Spleen (tissue), 11 donors: ENCODE measurements at regions not wholly inside any gene's neighbourhood (a gene's known extent, or its start where the extent isn't known, plus 50 kb on each side); places are given as distances from the start of the nearest gene placed in this dataset.

Experiments used
- DNase-seq: peaks from one replicate; pipeline ENCODE4 v3.0.0-alpha.2; 2020
- H3K27ac ChIP-seq, 8 donors: fragments of 200-600 bp; sonication (generic) in 7 of 8; 1 replicate in 4 of 8; 2 replicates in 4 of 8; pipeline versions ENCODE4 v1.5.0 to v1.8.0; 2016 to 2021; ENCODE audit warnings: inconsistent platforms in 4 of 8, mild to moderate bottlenecking in 4 of 8, moderate library complexity in 1 of 8
- H3K27me3 ChIP-seq, 7 donors: fragments of 200-600 bp; sonication (generic) in 6 of 7; replicated peaks in 1 of 7; 1 replicate in 4 of 7; 2 replicates in 3 of 7; pipeline versions ENCODE4 v1.5.0 to v1.8.0; 2016 to 2021; ENCODE audit warnings: inconsistent platforms in 3 of 7, mild to moderate bottlenecking in 1 of 7
- H3K36me3 ChIP-seq, 6 donors: fragments of 200-600 bp; sonication (generic) in 5 of 6; 1 replicate in 4 of 6; 2 replicates in 2 of 6; pipeline versions ENCODE4 v1.5.0 to v1.8.0; 2016 to 2021; ENCODE audit warnings: inconsistent platforms in 2 of 6
- H3K4me1 ChIP-seq, 6 donors: fragments of 200-600 bp; sonication (generic) in 5 of 6; 1 replicate in 3 of 6; 2 replicates in 3 of 6; pipeline versions ENCODE4 v1.5.0 to v1.8.0; 2016 to 2021; ENCODE audit warnings: inconsistent platforms in 3 of 6
- H3K4me3 ChIP-seq, 8 donors: fragments of 200-600 bp; sonication (generic) in 7 of 8; 1 replicate in 4 of 8; 2 replicates in 4 of 8; pipeline versions ENCODE4 v1.5.0 to v1.8.0; 2016 to 2021; ENCODE audit warnings: inconsistent platforms in 4 of 8, mild to moderate bottlenecking in 4 of 8, moderate library complexity in 2 of 8
- H3K9me3 ChIP-seq, 8 donors: fragments of 200-600 bp; sonication (generic) in 7 of 8; 1 replicate in 4 of 8; 2 replicates in 4 of 8; pipeline versions ENCODE4 v1.5.0 to v1.8.0; 2016 to 2021; ENCODE audit warnings: inconsistent platforms in 4 of 8
- POLR2A ChIP-seq, 3 donors: fragments of 450-650 bp; IDR thresholded peaks; one replicate each; pipeline ENCODE4 v1.5.1; 2017; ENCODE audit warnings: antibody characterized with exemption in 3 of 3, mild to moderate bottlenecking in 1 of 3
- POLR2AphosphoS5 ChIP-seq, 3 donors: sonication (generic); formaldehyde crosslinking; IDR thresholded peaks; one replicate each; pipeline ENCODE4 v1.5.1; 2017; ENCODE audit warnings: antibody characterized with exemption in 3 of 3
- WGBS, 5 donors: extraction: QIAGEN DNeasy Blood & Tissue Kit in 3 of 5; methylation state at CpG; one replicate each; pipeline versions ENCODE4 v1.1.5 to v1.1.7; 2013 to 2018; 5-methylcytosine and 5-hydroxymethylcytosine counted together
- intact Hi-C: fragments of 100-400 bp; cut with DNase I; formaldehyde crosslinking; loops from one replicate; pipeline ENCODE4 v1.15.0; 2023; ENCODE audit warnings: low total_unique reads
- TF ChIP-seq, protein P1 (sequence below), 11 experiments: fragments of 200-600 bp in 7 of 11; fragments of 450-650 bp in 4 of 11; sonication (generic) in 4 of 11; IDR thresholded peaks in 8 of 11; conservative IDR thresholded peaks in 3 of 11; 1 replicate in 7 of 11; 2 replicates in 4 of 11; pipeline versions ENCODE4 v1.4.0 to v1.8.0; 2016 to 2021; ENCODE audit warnings: antibody characterized with exemption in 11 of 11, inconsistent platforms in 4 of 11, mild to moderate bottlenecking in 1 of 11
- donor health status: healthy with polysubstance abuse.
- donor health status: DM: no; HTN: no; CAD: no; lungs with moderate emphysema.
- donor health status: DM: no; HTN: no; CAD: no.
- donor health status: Bipolar disorder and iron deficiency.
- donor health status: healthy.
- donor health status: DM: no; HTN: no; CAD: no.
- donor health status: DM: yes; HTN: yes; CAD: no.

DNA sequence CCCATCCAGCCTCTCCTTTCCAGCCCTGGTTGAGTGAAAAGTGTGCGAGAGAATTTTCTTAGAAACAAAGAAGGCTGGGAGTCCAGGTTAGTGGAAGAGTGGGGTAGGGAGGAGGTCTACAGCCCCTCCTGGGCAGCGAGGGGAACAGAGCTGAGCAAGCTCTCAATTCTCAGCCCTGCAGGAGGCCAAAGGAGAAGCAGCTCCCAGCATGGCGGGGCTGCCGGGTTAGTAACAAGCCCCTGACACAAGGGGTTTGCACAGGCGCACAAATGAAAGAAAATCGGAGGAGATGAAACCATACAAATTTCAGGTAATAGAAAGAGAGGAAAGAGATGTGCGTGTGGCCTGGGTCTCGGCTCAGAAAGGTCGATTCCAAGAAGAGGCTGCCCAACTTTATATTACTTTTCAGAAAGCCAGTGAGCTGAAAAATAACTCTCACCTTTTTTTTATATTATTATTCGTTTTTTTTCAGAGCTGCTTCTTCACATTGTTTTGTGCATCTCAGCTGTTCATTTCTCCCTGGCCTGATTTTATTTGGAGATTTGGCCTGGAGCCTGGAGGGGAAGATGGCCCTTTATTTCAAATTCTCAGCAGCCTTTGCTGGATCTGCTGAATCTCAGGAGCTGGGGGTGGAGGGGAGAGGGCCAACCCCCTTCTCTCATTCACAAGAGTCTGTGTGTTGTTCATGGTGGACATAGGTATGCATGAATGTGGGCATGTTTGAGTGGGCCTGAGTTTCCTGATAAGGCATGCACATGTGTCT, 583.2 kb downstream of the BUD13 start:
- DNase-seq: no peak
- 56 to 68% (median 61%) methylated on average over 10 of the region's 10 CpGs for WGBS, 5 donors
- Histone ChIP-seq H3K9me3 (no peaks in the 10 kb centered on the region), H3K36me3 (no peaks in the 10 kb centered on the region), H3K27me3 (peaks cover 0 to 47% (median 5%) of the 10 kb centered on the region in 7 donors), H3K4me1 (peaks cover 0 to 17% (median 0%) of the 10 kb centered on the region in 6 donors), H3K4me3 (no peak overlapping the region), H3K27ac (no peak overlapping the region)
- intact Hi-C loops: no loop called here
- TF ChIP-seq, protein P1, sequence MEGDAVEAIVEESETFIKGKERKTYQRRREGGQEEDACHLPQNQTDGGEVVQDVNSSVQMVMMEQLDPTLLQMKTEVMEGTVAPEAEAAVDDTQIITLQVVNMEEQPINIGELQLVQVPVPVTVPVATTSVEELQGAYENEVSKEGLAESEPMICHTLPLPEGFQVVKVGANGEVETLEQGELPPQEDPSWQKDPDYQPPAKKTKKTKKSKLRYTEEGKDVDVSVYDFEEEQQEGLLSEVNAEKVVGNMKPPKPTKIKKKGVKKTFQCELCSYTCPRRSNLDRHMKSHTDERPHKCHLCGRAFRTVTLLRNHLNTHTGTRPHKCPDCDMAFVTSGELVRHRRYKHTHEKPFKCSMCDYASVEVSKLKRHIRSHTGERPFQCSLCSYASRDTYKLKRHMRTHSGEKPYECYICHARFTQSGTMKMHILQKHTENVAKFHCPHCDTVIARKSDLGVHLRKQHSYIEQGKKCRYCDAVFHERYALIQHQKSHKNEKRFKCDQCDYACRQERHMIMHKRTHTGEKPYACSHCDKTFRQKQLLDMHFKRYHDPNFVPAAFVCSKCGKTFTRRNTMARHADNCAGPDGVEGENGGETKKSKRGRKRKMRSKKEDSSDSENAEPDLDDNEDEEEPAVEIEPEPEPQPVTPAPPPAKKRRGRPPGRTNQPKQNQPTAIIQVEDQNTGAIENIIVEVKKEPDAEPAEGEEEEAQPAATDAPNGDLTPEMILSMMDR (IDR thresholded peaks at IDR 0.05 in 8 of 11, conservative IDR thresholded peaks at IDR 0.05 in 3 of 11): no peak
- TF ChIP-seq POLR2AphosphoS5 (IDR thresholded peaks at IDR 0.05) (no peak), POLR2A (IDR thresholded peaks at IDR 0.05) (no peak)

DNA sequence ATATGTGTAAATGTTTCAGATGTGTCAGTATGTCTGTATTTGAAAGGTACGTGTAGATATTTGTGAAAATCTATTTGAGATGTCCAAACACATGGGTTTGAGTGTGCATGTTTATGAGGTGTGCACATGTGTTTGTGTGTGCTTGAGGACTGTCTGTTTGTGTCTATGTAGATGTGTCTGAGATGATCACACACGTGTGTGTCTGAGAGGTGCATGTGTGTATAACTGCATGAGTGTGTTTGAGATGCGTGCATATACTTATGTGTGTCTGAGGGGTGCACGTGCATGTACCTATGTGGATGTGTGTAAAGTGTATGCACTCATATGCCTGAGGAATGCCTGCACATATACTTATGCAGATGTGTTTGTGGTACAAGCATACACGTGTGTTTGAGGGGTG, 584.4 kb downstream of the BUD13 start:
- H3K36me3 ChIP-seq: no peaks in the 10 kb centered on the region
- H3K4me1 ChIP-seq: peaks cover 0 to 9% (median 0%) of the 10 kb centered on the region in 6 donors
- DNase-seq: peak; percentile 8
- no peaks in the 10 kb centered on the region for H3K9me3 ChIP-seq
- H3K27ac ChIP-seq: no peak overlapping the region
- intact Hi-C loops: no loop called here
- H3K4me3 ChIP-seq: no peak overlapping the region
- TF ChIP-seq POLR2A (IDR thresholded peaks at IDR 0.05): no peak
- TF ChIP-seq, protein P1 (IDR thresholded peaks at IDR 0.05 in 8 of 11, conservative IDR thresholded peaks at IDR 0.05 in 3 of 11): no peak
- TF ChIP-seq POLR2AphosphoS5 (IDR thresholded peaks at IDR 0.05): no peak
- WGBS, 5 donors: 76 to 89% (median 80%) methylated on average over 5 of the region's 5 CpGs
- peaks cover 0 to 35% (median 5%) of the 10 kb centered on the region in 7 donors for H3K27me3 ChIP-seq

DNA sequence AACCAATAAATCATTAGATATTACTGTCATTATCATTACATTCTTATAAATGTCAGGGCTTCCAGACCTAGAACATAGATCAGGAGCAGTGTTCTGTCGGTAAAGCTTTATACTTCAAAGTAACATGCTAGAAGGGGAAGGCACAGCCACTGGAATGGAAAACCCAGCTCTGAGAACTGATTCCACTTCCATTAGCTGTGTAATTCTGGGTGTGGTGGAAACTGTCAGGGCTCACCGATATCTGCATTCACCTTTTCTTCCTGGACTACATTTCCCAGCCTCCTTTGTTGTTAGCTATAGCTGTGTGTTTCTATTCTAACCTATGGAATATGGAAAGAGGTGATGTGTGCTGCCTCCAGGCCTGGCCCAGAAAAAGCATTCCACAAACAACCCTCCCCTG, 585.8 kb downstream of the BUD13 start:
- no peak overlapping the region for H3K4me3 ChIP-seq
- peaks cover 0 to 22% (median 0%) of the 10 kb centered on the region in 7 donors for H3K27me3 ChIP-seq
- H3K27ac ChIP-seq: no peak overlapping the region
- no peak for DNase-seq
- intact Hi-C loops: no loop called here
- TF ChIP-seq POLR2A (IDR thresholded peaks at IDR 0.05): no peak
- TF ChIP-seq POLR2AphosphoS5 (IDR thresholded peaks at IDR 0.05): no peak
- TF ChIP-seq, protein P1 (IDR thresholded peaks at IDR 0.05 in 8 of 11, conservative IDR thresholded peaks at IDR 0.05 in 3 of 11): no peak
- 76 to 90% (median 83%) methylated on average over 2 of the region's 2 CpGs for WGBS, 5 donors
- H3K9me3 ChIP-seq: no peaks in the 10 kb centered on the region
- H3K4me1 ChIP-seq: no peaks in the 10 kb centered on the region
- H3K36me3 ChIP-seq: no peaks in the 10 kb centered on the region

DNA sequence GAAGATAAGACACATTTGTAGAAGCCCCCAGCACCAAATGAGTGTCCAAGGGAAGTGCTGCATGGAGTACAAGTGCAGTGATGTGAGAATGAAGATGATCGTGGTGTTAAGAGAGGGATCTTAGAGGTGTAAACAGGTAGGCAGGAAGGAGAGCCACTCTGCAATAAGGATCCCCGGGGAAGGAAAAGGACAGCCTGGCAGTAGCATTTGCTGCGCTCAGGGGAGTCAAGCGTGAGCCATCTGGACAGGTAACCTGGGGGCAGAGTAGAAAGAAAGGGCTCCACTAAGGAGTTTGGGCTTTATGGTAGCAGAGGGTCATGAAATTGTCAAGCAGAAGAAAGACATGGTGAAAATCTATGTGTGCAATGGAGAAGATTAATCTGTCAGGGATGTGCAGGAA, 587.2 kb downstream of the BUD13 start:
- H3K27me3 ChIP-seq: peaks cover 0 to 7% (median 0%) of the 10 kb centered on the region in 7 donors
- no peaks in the 10 kb centered on the region for H3K36me3 ChIP-seq
- H3K4me1 ChIP-seq: no peaks in the 10 kb centered on the region
- TF ChIP-seq, protein P1 (IDR thresholded peaks at IDR 0.05 in 8 of 11, conservative IDR thresholded peaks at IDR 0.05 in 3 of 11): no peak
- TF ChIP-seq POLR2A (IDR thresholded peaks at IDR 0.05) (no peak), POLR2AphosphoS5 (IDR thresholded peaks at IDR 0.05) (no peak)
- WGBS, 5 donors: 83 to 94% (median 87%) methylated on average over 4 of the region's 4 CpGs
- H3K27ac ChIP-seq: no peak overlapping the region
- intact Hi-C loops: no loop called here
- no peaks in the 10 kb centered on the region for H3K9me3 ChIP-seq
- no peak overlapping the region for H3K4me3 ChIP-seq
- DNase-seq: no peak
